NT2/D1 (cell line): ENCODE measurements at regions not wholly inside any gene's neighbourhood (a gene's known extent, or its start where the extent isn't known, plus 50 kb on each side); places are given as distances from the start of the nearest gene placed in this dataset.

Source experiments
- SUZ12 ChIP-seq: IDR thresholded peaks from 2 replicates; pipeline ENCODE4 v1.6.1; 2011; ENCODE audit not compliant: insufficient read length, insufficient read depth; ENCODE audit errors: extremely low read depth
- YY1 ChIP-seq: IDR thresholded peaks from 2 replicates; pipeline ENCODE4 v1.6.1; 2011; ENCODE audit not compliant: insufficient read length, insufficient read depth
- ZNF274 ChIP-seq: IDR thresholded peaks from 2 replicates; pipeline ENCODE4 v1.6.1; 2011; ENCODE audit warnings: mild to moderate bottlenecking, low read depth, low read length

- no peak for TF ChIP-seq YY1
- TF ChIP-seq SUZ12 = no peak
- no peak for TF ChIP-seq ZNF274
These were observed 107.7 kb downstream of the SCP2D1 start for GRCh38 chr20:18921291-18921690.
